Cardiac muscle cell (in vitro differentiated cells and primary cell): ENCODE measurements at regions not wholly inside any gene's neighbourhood (a gene's known extent, or its start where the extent isn't known, plus 50 kb on each side); places are given as distances from the start of the nearest gene placed in this dataset.

Experiments
- DNase-seq, 2 donors: peaks; one replicate each; pipeline versions ENCODE4 v3.0.0 to v3.0.0-alpha.2; 2010 to 2017; ENCODE audit warnings: low read depth in 1 of 2, low spot score in 1 of 2
- H3K27ac ChIP-seq: fragments of 200-600 bp; sonication (generic); 2 replicates; pipeline ENCODE4 v1.5.1; 2016
- H3K27me3 ChIP-seq: fragments of 200-600 bp; sonication (generic); 2 replicates; pipeline ENCODE4 v1.6.0; 2016; ENCODE audit warnings: control low read depth
- H3K36me3 ChIP-seq: fragments of 200-600 bp; sonication (generic); 2 replicates; pipeline ENCODE4 v1.5.1; 2016; ENCODE audit warnings: control low read depth
- H3K4me1 ChIP-seq: fragments of 200-600 bp; sonication (generic); 2 replicates; pipeline ENCODE4 v1.8.1; 2017; ENCODE audit warnings: low read depth, mild to moderate bottlenecking, mixed run types
- H3K4me3 ChIP-seq: fragments of 200-600 bp; sonication (generic); 2 replicates; pipeline ENCODE4 v1.5.1; 2016; ENCODE audit warnings: mild to moderate bottlenecking
- H3K9me3 ChIP-seq: fragments of 200-600 bp; sonication (generic); 2 replicates; pipeline ENCODE4 v1.5.1; 2017; ENCODE audit warnings: low read depth, mild to moderate bottlenecking, control low read depth
- TF ChIP-seq, protein P1 (sequence below): IDR thresholded peaks from 2 replicates; pipeline ENCODE4 v1.5.1; 2012; ENCODE audit warnings: low read depth, mild to moderate bottlenecking, low read length

DNA sequence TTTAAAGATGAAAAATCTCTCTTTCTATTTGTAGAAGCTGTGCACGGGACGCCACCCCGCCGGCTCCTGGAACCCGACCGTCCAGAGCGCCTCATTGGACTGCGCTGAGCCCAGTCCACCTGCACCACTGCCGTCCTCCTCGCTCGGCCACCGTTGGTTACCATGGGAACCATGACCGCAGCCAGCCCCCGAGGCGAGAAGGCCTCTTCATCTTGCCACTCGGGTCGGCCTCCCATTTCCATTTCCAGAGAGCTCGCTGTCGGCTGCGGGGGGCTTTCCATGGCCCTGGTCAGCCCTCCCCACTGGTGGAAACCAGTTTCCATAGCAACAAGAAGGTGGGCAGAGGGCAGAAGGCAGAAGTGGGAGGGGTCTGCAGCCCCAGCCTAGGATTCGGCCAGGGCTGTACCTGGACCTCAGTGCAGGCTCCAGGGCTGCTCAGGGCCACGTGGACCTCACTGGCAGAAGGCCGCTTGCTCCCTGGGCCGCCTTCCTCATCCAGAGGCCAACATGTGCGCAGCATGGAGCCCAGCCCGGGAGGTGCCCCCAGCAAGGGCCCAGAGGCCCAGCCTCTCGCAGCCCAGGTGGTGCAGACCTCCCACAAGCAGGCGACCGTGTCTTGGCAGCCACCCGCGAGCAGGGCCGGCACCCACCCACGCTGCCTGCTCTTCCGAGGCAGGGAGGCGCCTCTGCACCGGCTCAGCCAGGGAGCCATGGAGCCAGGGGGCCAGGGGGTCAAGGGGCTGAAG lies 283.5 kb upstream of the PPP2R2D start:
- no peaks in the 10 kb centered on the region for H3K9me3 ChIP-seq
- H3K27ac ChIP-seq = no peak overlapping the region
- no peak overlapping the region for H3K4me3 ChIP-seq
- no peaks in the 10 kb centered on the region for H3K4me1 ChIP-seq
- DNase-seq = no peak
- H3K36me3 ChIP-seq = no peaks in the 10 kb centered on the region
- no peaks in the 10 kb centered on the region for H3K27me3 ChIP-seq
- TF ChIP-seq, protein P1, sequence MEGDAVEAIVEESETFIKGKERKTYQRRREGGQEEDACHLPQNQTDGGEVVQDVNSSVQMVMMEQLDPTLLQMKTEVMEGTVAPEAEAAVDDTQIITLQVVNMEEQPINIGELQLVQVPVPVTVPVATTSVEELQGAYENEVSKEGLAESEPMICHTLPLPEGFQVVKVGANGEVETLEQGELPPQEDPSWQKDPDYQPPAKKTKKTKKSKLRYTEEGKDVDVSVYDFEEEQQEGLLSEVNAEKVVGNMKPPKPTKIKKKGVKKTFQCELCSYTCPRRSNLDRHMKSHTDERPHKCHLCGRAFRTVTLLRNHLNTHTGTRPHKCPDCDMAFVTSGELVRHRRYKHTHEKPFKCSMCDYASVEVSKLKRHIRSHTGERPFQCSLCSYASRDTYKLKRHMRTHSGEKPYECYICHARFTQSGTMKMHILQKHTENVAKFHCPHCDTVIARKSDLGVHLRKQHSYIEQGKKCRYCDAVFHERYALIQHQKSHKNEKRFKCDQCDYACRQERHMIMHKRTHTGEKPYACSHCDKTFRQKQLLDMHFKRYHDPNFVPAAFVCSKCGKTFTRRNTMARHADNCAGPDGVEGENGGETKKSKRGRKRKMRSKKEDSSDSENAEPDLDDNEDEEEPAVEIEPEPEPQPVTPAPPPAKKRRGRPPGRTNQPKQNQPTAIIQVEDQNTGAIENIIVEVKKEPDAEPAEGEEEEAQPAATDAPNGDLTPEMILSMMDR = no peak

DNA sequence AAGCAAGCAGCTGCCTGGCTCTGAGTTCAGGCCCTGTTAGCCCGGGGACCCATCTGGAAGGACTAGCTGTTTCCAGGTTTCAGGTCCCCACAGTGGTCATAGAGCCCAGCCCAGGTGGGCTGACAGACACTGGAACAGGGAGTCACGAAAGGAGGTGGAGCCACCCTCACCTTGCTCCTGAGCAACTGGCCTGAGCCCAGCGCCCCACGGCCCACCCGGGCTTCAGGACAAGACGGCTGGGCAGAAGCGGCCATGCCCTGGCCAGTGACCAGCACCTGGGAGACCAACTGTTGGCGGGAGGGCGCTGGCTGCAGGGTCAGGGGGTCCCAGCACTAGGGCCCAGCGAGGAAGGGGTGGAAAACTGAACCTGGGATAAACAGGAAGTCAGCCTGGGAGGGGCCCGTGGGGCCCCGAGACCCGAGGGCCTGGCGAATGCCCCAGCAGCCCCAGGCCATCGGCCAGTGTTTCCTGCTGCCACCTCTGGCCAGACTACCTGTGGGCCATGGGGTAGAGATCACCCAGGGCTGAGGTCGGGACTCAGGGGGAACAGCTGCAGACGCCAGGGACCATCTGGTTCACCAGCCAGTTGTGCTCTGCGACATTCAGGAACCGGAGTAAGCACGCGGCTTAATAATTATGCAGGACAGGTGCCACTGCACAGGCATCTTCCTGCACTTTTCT lies 282.1 kb upstream of the PPP2R2D start:
- no peaks in the 10 kb centered on the region for H3K9me3 ChIP-seq
- H3K27ac ChIP-seq = no peak overlapping the region
- TF ChIP-seq, protein P1 = no peak
- H3K4me1 ChIP-seq = no peaks in the 10 kb centered on the region
- H3K4me3 ChIP-seq = no peak overlapping the region
- DNase-seq = no peak
- no peaks in the 10 kb centered on the region for H3K36me3 ChIP-seq
- no peaks in the 10 kb centered on the region for H3K27me3 ChIP-seq

DNA sequence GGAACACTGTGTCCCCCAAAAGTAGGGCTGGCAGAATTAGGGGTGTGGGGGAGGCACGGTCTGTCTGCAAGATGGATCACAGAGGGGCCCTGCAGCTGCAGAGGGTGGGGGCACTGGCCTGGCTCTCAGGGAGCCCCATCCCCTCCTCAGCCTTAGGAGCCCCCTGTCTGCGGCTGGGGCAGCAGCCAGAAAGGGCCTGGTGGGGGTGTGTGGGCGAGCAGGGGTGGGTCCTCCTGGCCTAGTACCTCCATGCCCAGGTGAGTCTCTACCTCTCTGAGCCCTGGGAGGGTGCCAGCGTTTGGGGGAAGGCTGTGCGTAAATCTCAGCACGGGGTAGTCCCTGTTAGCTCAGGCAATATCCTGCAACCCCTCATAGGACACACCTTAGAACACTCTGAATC lies 280.5 kb upstream of the PPP2R2D start:
- H3K4me3 ChIP-seq = no peak overlapping the region
- no peak overlapping the region for H3K27ac ChIP-seq
- TF ChIP-seq, protein P1 = no peak
- H3K4me1 ChIP-seq = no peaks in the 10 kb centered on the region
- H3K36me3 ChIP-seq = no peaks in the 10 kb centered on the region
- no peaks in the 10 kb centered on the region for H3K27me3 ChIP-seq
- no peak for DNase-seq
- H3K9me3 ChIP-seq = no peaks in the 10 kb centered on the region

- H3K4me1 ChIP-seq = no peaks in the 10 kb centered on the region
- H3K36me3 ChIP-seq = no peaks in the 10 kb centered on the region
- no peaks in the 10 kb centered on the region for H3K27me3 ChIP-seq
- no peak for DNase-seq
- H3K27ac ChIP-seq = no peak overlapping the region
- no peaks in the 10 kb centered on the region for H3K9me3 ChIP-seq
- TF ChIP-seq, protein P1 = no peak
- H3K4me3 ChIP-seq = no peak overlapping the region
Measured at GRCh38 chr10:131620904-131621303, 279.9 kb upstream of the PPP2R2D start.

DNA sequence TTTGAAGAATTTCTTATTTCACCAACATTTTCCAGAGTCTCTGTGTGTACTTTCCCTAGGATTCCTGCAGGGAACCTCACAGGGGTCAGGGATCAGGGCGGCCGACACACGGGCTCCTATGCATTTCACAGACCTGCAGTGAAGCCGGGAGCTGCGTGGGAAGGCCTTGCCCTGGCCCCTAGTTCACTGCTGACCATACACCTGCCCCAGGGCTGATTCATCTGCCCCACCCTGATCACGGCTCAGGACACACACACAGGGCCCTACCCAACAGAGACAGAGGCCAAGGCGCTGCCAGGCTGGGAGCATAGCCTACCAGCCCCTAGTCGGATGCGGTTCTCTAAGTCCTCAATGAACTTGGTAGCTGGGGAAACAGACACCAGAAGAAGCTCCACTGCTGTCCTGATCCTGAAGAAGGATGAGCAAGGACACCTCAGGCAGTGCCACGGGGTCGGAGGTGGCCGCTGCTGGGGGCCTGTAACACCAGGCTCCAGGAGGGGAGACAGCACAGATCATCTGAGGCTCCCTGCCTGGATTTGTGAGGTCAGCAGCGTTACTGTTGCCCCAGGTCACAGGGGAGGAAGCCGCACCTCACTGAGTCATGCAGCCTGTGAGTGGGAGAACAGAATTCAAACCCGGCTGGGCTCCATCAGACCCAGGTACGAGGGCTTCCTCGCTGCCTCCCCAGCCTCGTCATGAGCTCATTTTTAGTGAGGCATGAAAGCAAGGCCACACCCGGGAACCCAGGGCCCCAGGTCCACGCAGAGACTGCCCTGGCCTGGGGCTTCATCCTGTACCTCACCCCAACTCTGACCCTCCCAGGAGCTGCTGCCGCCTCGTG lies 278.8 kb upstream of the PPP2R2D start:
- Histone ChIP-seq H3K36me3 (no peaks in the 10 kb centered on the region), H3K27me3 (no peaks in the 10 kb centered on the region), H3K4me3 (no peak overlapping the region), H3K9me3 (no peaks in the 10 kb centered on the region), H3K4me1 (no peaks in the 10 kb centered on the region), H3K27ac (no peak overlapping the region)
- TF ChIP-seq, protein P1 = no peak
- no peak for DNase-seq
